Stimulated activated CD8-positive, alpha-beta memory T cell treated with anti-CD3 and anti-CD28 coated beads, Interleukin-15, amount 100 ng/mL, for 24 hours (primary cell): ENCODE measurements at regions not wholly inside any gene's neighbourhood (a gene's known extent, or its start where the extent isn't known, plus 50 kb on each side); places are given as distances from the start of the nearest gene placed in this dataset.
"Not testable (repeated sequence)": the region's sequence is repeated elsewhere in the genome, so short reads cannot be mapped to it uniquely, and the experiment has no call there.

Experiments
- DNase-seq: peaks from one replicate; pipeline ENCODE4 v3.0.0-alpha.2; 2020; ENCODE audit warnings: low read depth

- not testable (repeated sequence) for DNase-seq
Observed at GRCh38 chr6:102758536-102758935, 1365.0 kb downstream of the GRIK2 start.

GRCh38 chr6:102749210-102749971 is 1355.9 kb downstream of the GRIK2 start:
- no peak for DNase-seq

GRCh38 chr6:102746941-102747340 is 1353.4 kb downstream of the GRIK2 start:
- DNase-seq, result no peak

GRCh38 chr6:102742754-102743356 is 1349.3 kb downstream of the GRIK2 start:
- DNase-seq, result no peak

- no peak for DNase-seq
Observed at GRCh38 chr6:102742028-102742427, 1348.5 kb downstream of the GRIK2 start.

GRCh38 chr6:102736941-102737368 is 1343.4 kb downstream of the GRIK2 start:
- DNase-seq, result no peak

- no peak for DNase-seq
Observed at GRCh38 chr6:102732898-102733297, 1339.4 kb downstream of the GRIK2 start.

GRCh38 chr6:102722086-102722485 is 1328.6 kb downstream of the GRIK2 start:
- DNase-seq, result not testable (repeated sequence)

GRCh38 chr6:102717737-102718456 is 1324.4 kb downstream of the GRIK2 start:
- no peak for DNase-seq

GRCh38 chr6:102717252-102717651 is 1323.7 kb downstream of the GRIK2 start:
- no peak for DNase-seq

- no peak for DNase-seq
Observed at GRCh38 chr6:102701019-102701418, 1307.5 kb downstream of the GRIK2 start.

- DNase-seq, result no peak
Observed at GRCh38 chr6:102686461-102686860, 1293.0 kb downstream of the GRIK2 start.

- DNase-seq, result no peak
Observed at GRCh38 chr6:102680413-102680812, 1286.9 kb downstream of the GRIK2 start.

- DNase-seq, result no peak
Observed at GRCh38 chr6:102679865-102680264, 1286.4 kb downstream of the GRIK2 start.

- no peak for DNase-seq
Observed at GRCh38 chr6:102677225-102677624, 1283.7 kb downstream of the GRIK2 start.

GRCh38 chr6:102670735-102671134 is 1277.2 kb downstream of the GRIK2 start:
- DNase-seq, result no peak

GRCh38 chr6:102662851-102663250 is 1269.3 kb downstream of the GRIK2 start:
- DNase-seq, result no peak

GRCh38 chr6:102660303-102660702 is 1266.8 kb downstream of the GRIK2 start:
- DNase-seq, result no peak

- no peak for DNase-seq
Observed at GRCh38 chr6:102655823-102656222, 1262.3 kb downstream of the GRIK2 start.

- DNase-seq, result no peak
Observed at GRCh38 chr6:102641426-102641825, 1247.9 kb downstream of the GRIK2 start.

GRCh38 chr6:102631921-102632320 is 1238.4 kb downstream of the GRIK2 start:
- DNase-seq, result no peak

GRCh38 chr6:102623201-102623600 is 1229.7 kb downstream of the GRIK2 start:
- DNase-seq, result no peak

GRCh38 chr6:102619585-102619984 is 1226.1 kb downstream of the GRIK2 start:
- DNase-seq, result no peak
